ENCODE measurements at regions not wholly inside any gene's neighbourhood (a gene's known extent, or its start where the extent isn't known, plus 50 kb on each side); places are given as distances from the start of the nearest gene placed in this dataset.

DNA sequence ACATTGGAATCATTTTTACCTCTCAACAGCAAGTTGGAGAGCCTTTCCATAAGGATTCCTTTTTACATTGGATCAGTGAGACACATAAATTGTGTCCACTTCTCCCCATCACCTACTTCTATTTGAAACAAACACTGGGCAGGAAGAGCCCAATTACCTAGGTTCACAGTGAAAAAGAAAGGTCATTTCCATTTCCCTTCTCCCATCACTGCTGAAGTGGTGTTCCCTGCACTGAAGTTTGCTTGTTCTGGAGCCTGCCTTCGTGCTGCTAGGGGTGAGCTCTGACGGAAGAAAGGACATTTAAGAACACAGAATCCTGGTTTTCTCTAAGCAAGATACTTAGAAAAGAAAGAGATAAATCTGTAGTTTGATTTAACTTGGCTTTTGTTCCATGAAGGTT lies 123.8 kb upstream of the ZBTB20 start:
- Histone ChIP-seq H3K36me3 (no peaks in the 10 kb centered on the region), H3K27ac (no peak overlapping the region), H3K4me1 (no peaks in the 10 kb centered on the region), H3K4me3 (no peak overlapping the region), H3K9me3 (no peaks in the 10 kb centered on the region), H3K27me3 (no peaks in the 10 kb centered on the region)
- intact Hi-C loops (cut with DNase I; ENCODE audit: low total_unique reads) (no loop called here), in situ Hi-C loops (cut with MboI; ENCODE audit: low pct_ligation_motif_present in 1 of 4, low pct_unique_long_range_greater_than_20kb in 1 of 4, low sequenced_read_pairs in 3 of 4) (no loop called here)
- DNase-seq: no peak
- TF ChIP-seq, protein P1, sequence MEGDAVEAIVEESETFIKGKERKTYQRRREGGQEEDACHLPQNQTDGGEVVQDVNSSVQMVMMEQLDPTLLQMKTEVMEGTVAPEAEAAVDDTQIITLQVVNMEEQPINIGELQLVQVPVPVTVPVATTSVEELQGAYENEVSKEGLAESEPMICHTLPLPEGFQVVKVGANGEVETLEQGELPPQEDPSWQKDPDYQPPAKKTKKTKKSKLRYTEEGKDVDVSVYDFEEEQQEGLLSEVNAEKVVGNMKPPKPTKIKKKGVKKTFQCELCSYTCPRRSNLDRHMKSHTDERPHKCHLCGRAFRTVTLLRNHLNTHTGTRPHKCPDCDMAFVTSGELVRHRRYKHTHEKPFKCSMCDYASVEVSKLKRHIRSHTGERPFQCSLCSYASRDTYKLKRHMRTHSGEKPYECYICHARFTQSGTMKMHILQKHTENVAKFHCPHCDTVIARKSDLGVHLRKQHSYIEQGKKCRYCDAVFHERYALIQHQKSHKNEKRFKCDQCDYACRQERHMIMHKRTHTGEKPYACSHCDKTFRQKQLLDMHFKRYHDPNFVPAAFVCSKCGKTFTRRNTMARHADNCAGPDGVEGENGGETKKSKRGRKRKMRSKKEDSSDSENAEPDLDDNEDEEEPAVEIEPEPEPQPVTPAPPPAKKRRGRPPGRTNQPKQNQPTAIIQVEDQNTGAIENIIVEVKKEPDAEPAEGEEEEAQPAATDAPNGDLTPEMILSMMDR (IDR thresholded peaks at IDR 0.05): no peak
- no peak for TF ChIP-seq EP300 (IDR thresholded peaks at IDR 0.05; ENCODE audit: low read depth)
- TF ChIP-seq POLR2AphosphoS5 (IDR thresholded peaks at IDR 0.05): no peak
- WGBS, 2 donors (ENCODE audit: low coverage in 1 of 2): 69 to 77% methylated on average over 2 of the region's 2 CpGs

DNA sequence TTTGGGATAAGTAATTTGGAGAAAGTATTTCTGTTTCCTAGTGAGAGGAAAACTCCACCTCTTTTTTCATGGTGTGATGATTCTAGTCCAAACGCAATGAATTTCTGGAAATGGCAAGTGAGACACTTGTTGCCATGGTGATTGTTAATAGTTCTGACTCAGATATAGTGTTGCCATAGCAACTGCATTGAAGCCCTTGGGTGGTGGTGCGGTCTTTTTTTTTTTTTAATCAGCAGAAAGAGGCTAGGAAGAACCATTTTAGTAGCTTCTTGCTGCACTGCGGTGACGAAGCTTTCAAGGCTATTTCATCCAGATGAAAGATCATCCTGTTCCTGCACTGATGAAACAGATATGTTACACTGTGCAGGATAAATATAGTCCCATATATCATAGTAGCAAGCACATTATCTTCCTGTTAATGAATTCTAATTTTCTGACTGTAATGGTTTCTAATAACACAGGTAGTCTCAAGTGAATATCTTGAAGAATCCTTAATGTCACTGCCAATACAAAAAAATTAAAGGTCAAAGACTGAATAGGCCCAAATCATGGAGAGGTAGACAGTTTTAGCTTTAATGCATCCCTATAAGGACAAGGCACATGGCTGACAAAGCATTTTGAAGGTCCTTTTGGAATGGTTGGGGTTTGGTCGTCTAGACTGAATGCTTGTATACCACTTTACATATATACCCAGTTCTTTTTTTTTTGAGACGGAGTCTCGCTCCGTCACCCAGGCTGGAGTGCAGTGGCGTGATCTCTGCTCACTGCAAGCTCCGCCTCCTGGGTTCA lies 125.1 kb upstream of the ZBTB20 start:
- 86 to 87% methylated on average over 7 to 10 of the region's 10 CpGs for WGBS, 2 donors (ENCODE audit: low coverage in 1 of 2)
- TF ChIP-seq, protein P1 (IDR thresholded peaks at IDR 0.05): no peak
- no peak for TF ChIP-seq POLR2AphosphoS5 (IDR thresholded peaks at IDR 0.05)
- TF ChIP-seq POLR2A (IDR thresholded peaks at IDR 0.05): no peak
- H3K36me3 ChIP-seq: no peaks in the 10 kb centered on the region
- H3K27ac ChIP-seq: no peak overlapping the region
- no peaks in the 10 kb centered on the region for H3K27me3 ChIP-seq
- intact Hi-C loops (cut with DNase I; ENCODE audit: low total_unique reads) (no loop called here), in situ Hi-C loops (cut with MboI; ENCODE audit: low pct_ligation_motif_present in 1 of 4, low pct_unique_long_range_greater_than_20kb in 1 of 4, low sequenced_read_pairs in 3 of 4) (no loop called here)
- no peaks in the 10 kb centered on the region for H3K4me1 ChIP-seq
- no peaks in the 10 kb centered on the region for H3K9me3 ChIP-seq
- H3K4me3 ChIP-seq: no peak overlapping the region
- DNase-seq: no peak

DNA sequence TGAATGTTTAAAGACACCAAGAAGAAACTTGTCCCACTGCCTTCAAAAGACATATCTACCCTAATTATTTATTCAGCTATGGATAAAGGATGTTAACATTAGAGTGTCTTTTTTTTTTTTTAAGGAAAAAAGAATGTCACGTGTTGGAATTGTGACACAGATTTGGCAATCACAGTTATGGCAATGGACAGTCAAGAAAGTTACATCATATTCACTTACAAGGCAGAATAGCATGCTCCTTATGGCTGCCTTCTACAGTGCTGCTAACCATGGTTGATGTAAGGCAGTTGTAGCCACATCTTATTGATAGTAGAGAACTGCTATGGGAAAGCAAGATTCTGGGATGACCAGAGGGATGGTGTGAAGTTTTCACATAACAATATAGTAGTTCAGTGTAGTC lies 128.8 kb upstream of the ZBTB20 start:
- no peak for DNase-seq
- no peaks in the 10 kb centered on the region for H3K4me1 ChIP-seq
- no peaks in the 10 kb centered on the region for H3K27me3 ChIP-seq
- no peak overlapping the region for H3K4me3 ChIP-seq
- 40 to 50% methylated on average over 1 of the region's 1 CpG for WGBS, 2 donors (ENCODE audit: low coverage in 1 of 2)
- no peaks in the 10 kb centered on the region for H3K9me3 ChIP-seq
- intact Hi-C loops (cut with DNase I; ENCODE audit: low total_unique reads): no loop called here
- H3K36me3 ChIP-seq: no peaks in the 10 kb centered on the region
- no peak overlapping the region for H3K27ac ChIP-seq
- TF ChIP-seq, protein P1 (IDR thresholded peaks at IDR 0.05): no peak
- TF ChIP-seq POLR2AphosphoS5 (IDR thresholded peaks at IDR 0.05) (no peak), EP300 (IDR thresholded peaks at IDR 0.05; ENCODE audit: low read depth) (no peak), POLR2A (IDR thresholded peaks at IDR 0.05) (no peak)
- in situ Hi-C loops (cut with MboI; ENCODE audit: low pct_ligation_motif_present in 1 of 4, low pct_unique_long_range_greater_than_20kb in 1 of 4, low sequenced_read_pairs in 3 of 4): no loop called here

DNA sequence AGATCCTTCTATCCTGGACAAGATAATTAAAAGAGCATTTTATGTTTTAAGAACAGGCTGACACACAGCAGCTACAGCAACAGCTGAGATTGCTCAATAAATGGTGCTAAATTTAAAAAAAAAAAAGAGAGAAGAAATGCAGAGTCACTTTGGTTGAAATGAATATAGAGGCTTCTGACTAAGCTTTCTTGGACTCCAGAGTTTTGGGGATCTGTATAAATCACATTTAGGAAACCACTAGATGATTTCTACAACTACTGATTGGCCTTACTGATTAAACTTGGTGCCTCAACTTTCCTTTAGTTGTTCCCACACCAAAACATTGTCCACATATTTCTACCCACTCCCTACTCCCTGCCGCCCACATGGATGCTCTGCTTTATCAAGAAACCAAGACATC lies 132.9 kb upstream of the ZBTB20 start:
- no peak overlapping the region for H3K27ac ChIP-seq
- intact Hi-C loops (cut with DNase I; ENCODE audit: low total_unique reads) (no loop called here), in situ Hi-C loops (cut with MboI; ENCODE audit: low pct_ligation_motif_present in 1 of 4, low pct_unique_long_range_greater_than_20kb in 1 of 4, low sequenced_read_pairs in 3 of 4) (no loop called here)
- H3K4me1 ChIP-seq: no peaks in the 10 kb centered on the region
- no peak for TF ChIP-seq POLR2A (IDR thresholded peaks at IDR 0.05)
- TF ChIP-seq, protein P1 (IDR thresholded peaks at IDR 0.05): no peak
- no peak for DNase-seq
- WGBS, 2 donors (ENCODE audit: low coverage in 1 of 2): 82 to 86% methylated on average over 1 of the region's 1 CpG
- no peaks in the 10 kb centered on the region for H3K36me3 ChIP-seq
- H3K27me3 ChIP-seq: no peaks in the 10 kb centered on the region
- no peak overlapping the region for H3K4me3 ChIP-seq
- H3K9me3 ChIP-seq: no peaks in the 10 kb centered on the region
